HUES64 (cell line): ENCODE measurements at regions not wholly inside any gene's neighbourhood (a gene's known extent, or its start where the extent isn't known, plus 50 kb on each side); places are given as distances from the start of the nearest gene placed in this dataset.
"Not testable (repeated sequence)": the region's sequence is repeated elsewhere in the genome, so short reads cannot be mapped to it uniquely, and the experiment has no call there.

Experiments
- H3K27ac ChIP-seq: 2 replicates; pipeline ENCODE4 v1.7.0; 2013; ENCODE audit warnings: low read depth, low read length, inconsistent platforms
- H3K27me3 ChIP-seq: 2 replicates; pipeline ENCODE4 v1.6.1; 2013; ENCODE audit warnings: mild to moderate bottlenecking, low read length; ENCODE audit not compliant: insufficient read depth
- H3K36me3 ChIP-seq: 2 replicates; pipeline ENCODE4 v1.6.1; 2013; ENCODE audit warnings: mild to moderate bottlenecking, low read length; ENCODE audit not compliant: insufficient read depth
- H3K4me1 ChIP-seq: 2 replicates; pipeline ENCODE4 v1.6.1; 2013; ENCODE audit warnings: mild to moderate bottlenecking, low read length, moderate library complexity; ENCODE audit not compliant: insufficient read depth
- H3K4me3 ChIP-seq: 2 replicates; pipeline ENCODE4 v1.5.1; 2013; ENCODE audit warnings: mild to moderate bottlenecking, low read length, moderate library complexity
- H3K9ac ChIP-seq: 2 replicates; pipeline ENCODE4 v1.6.1; 2013; ENCODE audit warnings: mild to moderate bottlenecking, low read depth, low read length
- H3K9me3 ChIP-seq: 2 replicates; pipeline ENCODE4 v1.6.1; 2013; ENCODE audit warnings: low read depth, low read length; ENCODE audit not compliant: insufficient read depth
- WGBS: fragments of 150-250, 120-280 bp; methylation state at CpG from one replicate; pipeline ENCODE4 v1.1.7; 2013; ENCODE audit warnings: missing lambda C conversion rate; 5-methylcytosine and 5-hydroxymethylcytosine counted together

GRCh38 chr5:7309715-7310114, 86.2 kb upstream of the ADCY2 start:
- not testable (repeated sequence) for H3K36me3 ChIP-seq, H3K9me3 ChIP-seq, H3K27ac ChIP-seq, H3K9ac ChIP-seq, H3K4me1 ChIP-seq, H3K27me3 ChIP-seq
- 18% methylated on average over 6 of the region's 6 CpGs for WGBS
- H3K4me3 ChIP-seq = 0 out of 2 replicates have a peak overlapping the region, but pooled peaks have one; percentile 1

- WGBS = 97% methylated on average over 3 of the region's 4 CpGs
These were observed 85.3 kb upstream of the ADCY2 start for GRCh38 chr5:7310656-7311055.

GRCh38 chr5:7315118-7315517, 80.8 kb upstream of the ADCY2 start:
- WGBS = 68% methylated on average over 2 of the region's 2 CpGs

More at GRCh38 chr5:7310656-7311055, 85.3 kb upstream of the ADCY2 start:
- not testable (repeated sequence) for H3K36me3 ChIP-seq, H3K4me3 ChIP-seq, H3K27me3 ChIP-seq, H3K9me3 ChIP-seq, H3K27ac ChIP-seq, H3K9ac ChIP-seq
- peaks cover 10% of the 10 kb centered on the region for H3K4me1 ChIP-seq

GRCh38 chr5:7317751-7318150, 78.2 kb upstream of the ADCY2 start:
- no peaks in the 10 kb centered on the region for H3K9me3 ChIP-seq

More at GRCh38 chr5:7315118-7315517, 80.8 kb upstream of the ADCY2 start:
- Histone ChIP-seq H3K27ac (no peak overlapping the region), H3K27me3 (no peaks in the 10 kb centered on the region), H3K4me3 (no peak overlapping the region), H3K36me3 (no peaks in the 10 kb centered on the region), H3K4me1 (peaks cover 12% of the 10 kb centered on the region), H3K9ac (no peak overlapping the region), H3K9me3 (no peaks in the 10 kb centered on the region)

GRCh38 chr5:7320701-7321301, 75.1 kb upstream of the ADCY2 start:
- Histone ChIP-seq H3K9me3 (no peaks in the 10 kb centered on the region), H3K9ac (no peak overlapping the region), H3K4me3 (no peak overlapping the region), H3K4me1 (peaks cover 11% of the 10 kb centered on the region), H3K27me3 (no peaks in the 10 kb centered on the region), H3K36me3 (no peaks in the 10 kb centered on the region), H3K27ac (no peak overlapping the region)
- 79% methylated on average over 2 of the region's 2 CpGs for WGBS

More at GRCh38 chr5:7317751-7318150, 78.2 kb upstream of the ADCY2 start:
- Histone ChIP-seq H3K27ac (no peak overlapping the region), H3K27me3 (no peaks in the 10 kb centered on the region), H3K9ac (no peak overlapping the region), H3K4me1 (peaks cover 17% of the 10 kb centered on the region), H3K36me3 (no peaks in the 10 kb centered on the region), H3K4me3 (no peak overlapping the region)
- 71% methylated on average over 2 of the region's 2 CpGs for WGBS

- H3K4me3 ChIP-seq = no peak overlapping the region
- H3K27ac ChIP-seq = no peak overlapping the region
- H3K27me3 ChIP-seq = no peaks in the 10 kb centered on the region
These were observed 74.2 kb upstream of the ADCY2 start for GRCh38 chr5:7321724-7322123.

GRCh38 chr5:7324919-7325318, 71.0 kb upstream of the ADCY2 start:
- 100% methylated on average over 2 of the region's 4 CpGs for WGBS
- Histone ChIP-seq H3K4me1 (peaks cover 8% of the 10 kb centered on the region; the same call in 1 of the 2 replicates), H3K27me3 (no peaks in the 10 kb centered on the region), H3K27ac (no peak overlapping the region), H3K9me3 (no peaks in the 10 kb centered on the region), H3K9ac (no peak overlapping the region), H3K4me3 (no peak overlapping the region), H3K36me3 (no peaks in the 10 kb centered on the region)

More at GRCh38 chr5:7321724-7322123, 74.2 kb upstream of the ADCY2 start:
- no peak overlapping the region for H3K9ac ChIP-seq
- 95% methylated on average over 2 of the region's 2 CpGs for WGBS
- H3K4me1 ChIP-seq = peaks cover 6% of the 10 kb centered on the region; the same call in 1 of the 2 replicates
- H3K9me3 ChIP-seq = no peaks in the 10 kb centered on the region
- no peaks in the 10 kb centered on the region for H3K36me3 ChIP-seq

GRCh38 chr5:7325975-7326913, 69.7 kb upstream of the ADCY2 start:
- no peak overlapping the region for H3K27ac ChIP-seq
- H3K36me3 ChIP-seq = no peaks in the 10 kb centered on the region
- no peaks in the 10 kb centered on the region for H3K27me3 ChIP-seq
- WGBS = 96% methylated on average over 7 of the region's 8 CpGs
- H3K9ac ChIP-seq = no peak overlapping the region
- H3K4me1 ChIP-seq = peaks cover 16% of the 10 kb centered on the region
- no peak overlapping the region for H3K4me3 ChIP-seq
- no peaks in the 10 kb centered on the region for H3K9me3 ChIP-seq

GRCh38 chr5:7329141-7329540, 66.8 kb upstream of the ADCY2 start:
- 70% methylated on average over 4 of the region's 4 CpGs for WGBS
- no peaks in the 10 kb centered on the region for H3K9me3 ChIP-seq
- no peak overlapping the region for H3K27ac ChIP-seq
- no peaks in the 10 kb centered on the region for H3K27me3 ChIP-seq
- H3K4me3 ChIP-seq = no peak overlapping the region
- H3K36me3 ChIP-seq = no peaks in the 10 kb centered on the region
- no peak overlapping the region for H3K9ac ChIP-seq
- H3K4me1 ChIP-seq = peaks cover 23% of the 10 kb centered on the region

GRCh38 chr5:7329712-7330111, 66.2 kb upstream of the ADCY2 start:
- Histone ChIP-seq H3K27me3 (no peaks in the 10 kb centered on the region), H3K36me3 (no peaks in the 10 kb centered on the region), H3K9ac (no peak overlapping the region), H3K27ac (no peak overlapping the region), H3K9me3 (no peaks in the 10 kb centered on the region), H3K4me3 (no peak overlapping the region), H3K4me1 (peaks cover 23% of the 10 kb centered on the region)
- 88% methylated on average over 2 of the region's 3 CpGs for WGBS

GRCh38 chr5:7330256-7330655, 65.7 kb upstream of the ADCY2 start:
- Histone ChIP-seq H3K36me3 (no peaks in the 10 kb centered on the region), H3K9ac (no peak overlapping the region), H3K27ac (no peak overlapping the region), H3K27me3 (no peaks in the 10 kb centered on the region), H3K9me3 (no peaks in the 10 kb centered on the region), H3K4me1 (peaks cover 23% of the 10 kb centered on the region), H3K4me3 (no peak overlapping the region)
- 66% methylated on average over 3 of the region's 3 CpGs for WGBS
